Suprapubic skin (tissue), 4 donors: ENCODE measurements at regions not wholly inside any gene's neighbourhood (a gene's known extent, or its start where the extent isn't known, plus 50 kb on each side); places are given as distances from the start of the nearest gene placed in this dataset.

ENCODE experiments used
- EP300 ChIP-seq: sonication (generic); formaldehyde crosslinking; IDR thresholded peaks from one replicate; pipeline ENCODE4 v1.6.1; 2017; ENCODE audit warnings: antibody characterized with exemption
- POLR2AphosphoS5 ChIP-seq, 3 donors: sonication (generic); formaldehyde crosslinking; IDR thresholded peaks; one replicate each; pipeline ENCODE4 v1.6.1; 2017; ENCODE audit warnings: antibody characterized with exemption in 3 of 3
- TF ChIP-seq, protein P1 (sequence below), 2 donors: fragments of 200-600 bp in 1 of 2; fragments of 450-650 bp in 1 of 2; sonication (generic) in 1 of 2; IDR thresholded peaks; one replicate each; pipeline ENCODE4 v1.5.1; 2016 to 2019; ENCODE audit warnings: antibody characterized with exemption in 2 of 2, mild to moderate bottlenecking in 1 of 2, moderate library complexity in 1 of 2

DNA sequence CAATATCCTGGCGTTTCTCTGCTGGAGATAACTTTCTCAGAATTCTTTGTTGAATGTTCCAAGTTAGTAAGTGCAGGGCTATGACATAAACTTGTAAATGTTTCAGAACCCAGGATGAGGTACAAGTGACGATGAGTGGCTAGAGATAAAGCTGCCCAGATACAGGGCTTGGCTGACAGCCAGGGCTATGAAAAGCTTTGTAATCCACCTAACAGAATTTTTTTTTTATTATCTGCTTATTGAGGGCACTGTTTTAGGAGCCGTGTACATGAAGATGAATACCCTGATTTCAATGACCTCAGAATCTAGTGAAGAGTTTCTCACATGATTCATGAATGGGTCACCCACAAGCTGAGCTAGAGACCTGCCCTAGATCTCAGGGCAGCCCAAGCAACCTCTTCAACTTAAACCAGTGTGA lies 431.4 kb downstream of the DIPK2A start:
- TF ChIP-seq, protein P1, sequence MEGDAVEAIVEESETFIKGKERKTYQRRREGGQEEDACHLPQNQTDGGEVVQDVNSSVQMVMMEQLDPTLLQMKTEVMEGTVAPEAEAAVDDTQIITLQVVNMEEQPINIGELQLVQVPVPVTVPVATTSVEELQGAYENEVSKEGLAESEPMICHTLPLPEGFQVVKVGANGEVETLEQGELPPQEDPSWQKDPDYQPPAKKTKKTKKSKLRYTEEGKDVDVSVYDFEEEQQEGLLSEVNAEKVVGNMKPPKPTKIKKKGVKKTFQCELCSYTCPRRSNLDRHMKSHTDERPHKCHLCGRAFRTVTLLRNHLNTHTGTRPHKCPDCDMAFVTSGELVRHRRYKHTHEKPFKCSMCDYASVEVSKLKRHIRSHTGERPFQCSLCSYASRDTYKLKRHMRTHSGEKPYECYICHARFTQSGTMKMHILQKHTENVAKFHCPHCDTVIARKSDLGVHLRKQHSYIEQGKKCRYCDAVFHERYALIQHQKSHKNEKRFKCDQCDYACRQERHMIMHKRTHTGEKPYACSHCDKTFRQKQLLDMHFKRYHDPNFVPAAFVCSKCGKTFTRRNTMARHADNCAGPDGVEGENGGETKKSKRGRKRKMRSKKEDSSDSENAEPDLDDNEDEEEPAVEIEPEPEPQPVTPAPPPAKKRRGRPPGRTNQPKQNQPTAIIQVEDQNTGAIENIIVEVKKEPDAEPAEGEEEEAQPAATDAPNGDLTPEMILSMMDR (IDR thresholded peaks at IDR 0.05), result no peak
- TF ChIP-seq POLR2AphosphoS5 (IDR thresholded peaks at IDR 0.05), result no peak
- no peak for TF ChIP-seq EP300
